Upper lobe of left lung (tissue), 4 donors: ENCODE measurements at regions not wholly inside any gene's neighbourhood (a gene's known extent, or its start where the extent isn't known, plus 50 kb on each side); places are given as distances from the start of the nearest gene placed in this dataset.

ENCODE experiments used
- CTCF ChIP-seq, 6 experiments: fragments of 450-650 bp in 4 of 6; fragments of 200-600 bp in 2 of 6; sonication (generic) in 2 of 6; IDR thresholded peaks; one replicate each; pipeline ENCODE4 v1.5.1; 2016 to 2019; ENCODE audit warnings: antibody characterized with exemption in 6 of 6
- POLR2A ChIP-seq, 4 donors: fragments of 450-650 bp; IDR thresholded peaks; one replicate each; pipeline ENCODE4 v1.5.1; 2016 to 2017; ENCODE audit warnings: antibody characterized with exemption in 4 of 4, mild to moderate bottlenecking in 2 of 4
- POLR2AphosphoS5 ChIP-seq, 2 donors: sonication (generic); formaldehyde crosslinking; IDR thresholded peaks; one replicate each; pipeline ENCODE4 v1.5.1; 2017; ENCODE audit warnings: antibody characterized with exemption in 2 of 2

GRCh38 chr2:31735716-31736115, 155.0 kb upstream of the SRD5A2 start:
- TF ChIP-seq POLR2A (IDR thresholded peaks at IDR 0.05) (no peak), CTCF (IDR thresholded peaks at IDR 0.05) (no peak), POLR2AphosphoS5 (IDR thresholded peaks at IDR 0.05) (no peak)
